MM.1S (cell line): ENCODE measurements at regions not wholly inside any gene's neighbourhood (a gene's known extent, or its start where the extent isn't known, plus 50 kb on each side); places are given as distances from the start of the nearest gene placed in this dataset.

Source experiments
- DNase-seq: peaks from one replicate; pipeline ENCODE4 v3.0.0-alpha.2; 2015
- H2AFZ ChIP-seq: fragments of 300-600 bp; sonication (generic); 2 replicates; pipeline ENCODE4 v1.6.0; 2016; ENCODE audit warnings: antibody characterized with exemption, low read length
- H3F3A ChIP-seq: fragments of 300-600 bp; sonication (generic); 2 replicates; pipeline ENCODE4 v1.6.1; 2016; ENCODE audit warnings: mild to moderate bottlenecking, antibody characterized with exemption, low read length, moderate library complexity, mixed read lengths; ENCODE audit not compliant: insufficient read depth
- H3K27ac ChIP-seq: fragments of 300-600 bp; sonication (generic); 2 replicates; pipeline ENCODE4 v1.5.1; 2016; ENCODE audit warnings: mild to moderate bottlenecking, low read length
- H3K27me3 ChIP-seq: fragments of 300-600 bp; sonication (generic); replicated peaks from 2 replicates; pipeline ENCODE4 v1.6.0; 2016; ENCODE audit warnings: low read length; ENCODE audit not compliant: insufficient read depth
- H3K36me3 ChIP-seq: fragments of 300-600 bp; sonication (generic); replicated peaks from 2 replicates; pipeline ENCODE4 v1.6.1; 2016; ENCODE audit warnings: mild to moderate bottlenecking, low read length, mixed read lengths; ENCODE audit not compliant: insufficient read depth
- H3K4me1 ChIP-seq: fragments of 300-600 bp; sonication (generic); 2 replicates; pipeline ENCODE4 v1.6.1; 2016; ENCODE audit warnings: low read length, mixed read lengths
- H3K4me2 ChIP-seq: fragments of 300-600 bp; sonication (generic); 2 replicates; pipeline ENCODE4 v1.6.0; 2016; ENCODE audit warnings: low read depth, low read length
- H3K4me3 ChIP-seq: fragments of 300-600 bp; sonication (generic); 2 replicates; pipeline ENCODE4 v1.5.1; 2016; ENCODE audit warnings: low read length, mixed read lengths
- H3K79me2 ChIP-seq: fragments of 300-600 bp; sonication (generic); 2 replicates; pipeline ENCODE4 v1.6.1; 2016; ENCODE audit warnings: mixed run types, low read length, mixed read lengths
- H3K9ac ChIP-seq: fragments of 300-600 bp; sonication (generic); 2 replicates; pipeline ENCODE4 v1.6.1; 2016; ENCODE audit warnings: low read length, mixed read lengths
- H3K9me2 ChIP-seq: fragments of 300-600 bp; sonication (generic); replicated peaks from 2 replicates; pipeline ENCODE4 v1.6.1; 2016; ENCODE audit warnings: mild to moderate bottlenecking, low read length, mixed read lengths; ENCODE audit not compliant: insufficient read depth
- H3K9me3 ChIP-seq: fragments of 300-600 bp; sonication (generic); replicated peaks from 2 replicates; pipeline ENCODE4 v1.6.1; 2016; ENCODE audit warnings: mild to moderate bottlenecking, low read length, mixed read lengths; ENCODE audit not compliant: insufficient read depth
- H4K20me1 ChIP-seq: fragments of 300-600 bp; sonication (generic); 2 replicates; pipeline ENCODE4 v1.6.1; 2016; ENCODE audit warnings: mild to moderate bottlenecking, low read length, moderate library complexity, mixed read lengths; ENCODE audit not compliant: insufficient read depth
- EZH2 ChIP-seq: fragments of 300-600 bp; sonication (generic); optimal IDR thresholded peaks from 2 replicates; pipeline ENCODE3; 2017; ENCODE audit warnings: low read depth, mild to moderate bottlenecking, antibody characterized with exemption, low read length, mixed read lengths
- EZH2phosphoT487 ChIP-seq: fragments of 300-600 bp; sonication (generic); IDR thresholded peaks from 2 replicates; pipeline ENCODE4 v1.6.1; 2018; ENCODE audit warnings: antibody characterized with exemption, low read length
- TF ChIP-seq, protein P1 (sequence below): fragments of 300-600 bp; sonication (generic); IDR thresholded peaks from 2 replicates; pipeline ENCODE4 v1.5.1; 2016; ENCODE audit warnings: antibody characterized with exemption, low read length, mixed read lengths

DNA sequence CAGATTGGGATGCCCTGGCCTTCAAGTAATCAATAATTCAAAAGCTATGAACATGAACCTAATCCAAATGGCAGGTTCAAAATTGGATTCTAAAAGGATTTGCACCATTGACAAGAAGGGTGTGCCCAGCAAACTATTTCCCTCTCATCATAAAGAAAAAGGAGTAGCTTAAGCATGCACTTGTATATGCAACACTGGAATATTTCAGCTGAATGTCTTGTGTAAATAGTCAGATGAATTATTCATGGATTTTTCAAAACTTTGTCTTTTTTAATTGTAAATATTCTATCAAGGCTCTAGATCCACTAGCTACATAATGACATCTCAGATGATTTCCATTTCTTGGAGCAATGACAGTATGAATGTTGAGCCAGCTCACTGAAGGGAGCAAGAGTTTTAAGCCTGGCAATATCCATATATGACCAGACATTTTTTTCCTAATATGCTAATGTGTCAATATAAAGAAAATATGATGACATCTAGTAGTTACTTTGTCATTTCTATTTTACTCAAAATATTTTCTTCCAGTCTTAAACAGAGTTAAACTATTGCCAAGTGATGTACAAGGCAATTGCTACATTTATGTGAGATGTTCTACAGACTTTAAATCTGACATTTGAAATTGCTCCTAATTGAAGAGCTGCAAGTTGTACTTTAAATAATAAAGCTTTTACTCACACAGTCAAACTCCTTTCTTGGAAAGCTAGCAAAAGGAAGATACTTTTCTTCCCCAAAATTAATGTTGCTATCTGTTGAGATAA is 230.5 kb upstream of the AGTR1 start:
- Histone ChIP-seq H4K20me1 (no peaks in the 10 kb centered on the region), H3K27me3 (no peaks in the 10 kb centered on the region), H3K79me2 (no peaks in the 10 kb centered on the region), H3K36me3 (no peaks in the 10 kb centered on the region), H3K4me3 (no peak overlapping the region), H3K9me2 (no peaks in the 10 kb centered on the region), H3K9ac (no peak overlapping the region), H3K4me2 (no peak overlapping the region), H3K27ac (no peak overlapping the region), H3F3A (no peaks in the 10 kb centered on the region), H3K9me3 (no peaks in the 10 kb centered on the region), H3K4me1 (no peaks in the 10 kb centered on the region), H2AFZ (no peak overlapping the region)
- DNase-seq = no peak
- TF ChIP-seq, protein P1, sequence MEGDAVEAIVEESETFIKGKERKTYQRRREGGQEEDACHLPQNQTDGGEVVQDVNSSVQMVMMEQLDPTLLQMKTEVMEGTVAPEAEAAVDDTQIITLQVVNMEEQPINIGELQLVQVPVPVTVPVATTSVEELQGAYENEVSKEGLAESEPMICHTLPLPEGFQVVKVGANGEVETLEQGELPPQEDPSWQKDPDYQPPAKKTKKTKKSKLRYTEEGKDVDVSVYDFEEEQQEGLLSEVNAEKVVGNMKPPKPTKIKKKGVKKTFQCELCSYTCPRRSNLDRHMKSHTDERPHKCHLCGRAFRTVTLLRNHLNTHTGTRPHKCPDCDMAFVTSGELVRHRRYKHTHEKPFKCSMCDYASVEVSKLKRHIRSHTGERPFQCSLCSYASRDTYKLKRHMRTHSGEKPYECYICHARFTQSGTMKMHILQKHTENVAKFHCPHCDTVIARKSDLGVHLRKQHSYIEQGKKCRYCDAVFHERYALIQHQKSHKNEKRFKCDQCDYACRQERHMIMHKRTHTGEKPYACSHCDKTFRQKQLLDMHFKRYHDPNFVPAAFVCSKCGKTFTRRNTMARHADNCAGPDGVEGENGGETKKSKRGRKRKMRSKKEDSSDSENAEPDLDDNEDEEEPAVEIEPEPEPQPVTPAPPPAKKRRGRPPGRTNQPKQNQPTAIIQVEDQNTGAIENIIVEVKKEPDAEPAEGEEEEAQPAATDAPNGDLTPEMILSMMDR = no peak

DNA sequence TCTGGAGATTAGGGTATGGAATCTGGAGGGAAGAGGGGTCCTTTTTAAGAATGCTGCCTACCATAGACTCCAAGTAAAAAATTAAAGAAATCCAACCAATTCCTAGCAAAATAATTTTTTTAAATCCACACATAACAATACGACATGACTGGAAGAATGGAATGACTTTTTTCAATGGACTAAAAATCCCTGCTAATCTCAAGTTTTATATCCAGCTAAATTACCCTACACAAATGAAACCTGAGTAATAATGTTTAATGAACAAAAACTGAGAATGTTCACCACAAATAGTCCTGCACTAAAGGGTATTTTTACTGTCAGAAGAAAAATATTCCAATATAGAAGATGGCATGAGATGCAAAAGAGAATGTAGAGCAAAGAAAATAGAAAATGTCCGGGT is 220.3 kb upstream of the AGTR1 start:
- Histone ChIP-seq H3K27ac (no peak overlapping the region), H3K4me1 (no peaks in the 10 kb centered on the region), H2AFZ (no peak overlapping the region), H4K20me1 (no peaks in the 10 kb centered on the region), H3K4me2 (no peak overlapping the region), H3K36me3 (no peaks in the 10 kb centered on the region), H3K9me2 (no peaks in the 10 kb centered on the region), H3K79me2 (no peaks in the 10 kb centered on the region), H3K9me3 (no peaks in the 10 kb centered on the region), H3K4me3 (no peak overlapping the region), H3K27me3 (no peaks in the 10 kb centered on the region), H3K9ac (no peak overlapping the region), H3F3A (no peaks in the 10 kb centered on the region)
- DNase-seq = no peak
- TF ChIP-seq EZH2 = no peak
- TF ChIP-seq, protein P1 = no peak
- TF ChIP-seq EZH2phosphoT487 = no peak

- no peaks in the 10 kb centered on the region for H3K9me3 ChIP-seq
- no peaks in the 10 kb centered on the region for H3K27me3 ChIP-seq
- no peak for DNase-seq
- no peak overlapping the region for H2AFZ ChIP-seq
- no peak overlapping the region for H3K27ac ChIP-seq
- H3K4me2 ChIP-seq = no peak overlapping the region
- H3K36me3 ChIP-seq = no peaks in the 10 kb centered on the region
- H3K4me1 ChIP-seq = no peaks in the 10 kb centered on the region
- no peaks in the 10 kb centered on the region for H4K20me1 ChIP-seq
- TF ChIP-seq, protein P1 = no peak
- TF ChIP-seq EZH2phosphoT487 (no peak), EZH2 (no peak)
- H3K4me3 ChIP-seq = no peak overlapping the region
- H3K9me2 ChIP-seq = no peaks in the 10 kb centered on the region
- no peaks in the 10 kb centered on the region for H3K79me2 ChIP-seq
- H3F3A ChIP-seq = no peaks in the 10 kb centered on the region
- no peak overlapping the region for H3K9ac ChIP-seq
Measured at GRCh38 chr3:148493631-148494030, 204.1 kb upstream of the AGTR1 start.
